Iris pigment epithelial cell (primary cell): ENCODE measurements at regions not wholly inside any gene's neighbourhood (a gene's known extent, or its start where the extent isn't known, plus 50 kb on each side); places are given as distances from the start of the nearest gene placed in this dataset.

Experiments
- DNase-seq: peaks from one replicate; pipeline ENCODE4 v3.0.0-alpha.2; 2011; ENCODE audit warnings: low read depth

- DNase-seq: peak; percentile 30
These were observed 457.7 kb upstream of the SYT1 start for GRCh38 chr12:78406828-78407227.

DNA sequence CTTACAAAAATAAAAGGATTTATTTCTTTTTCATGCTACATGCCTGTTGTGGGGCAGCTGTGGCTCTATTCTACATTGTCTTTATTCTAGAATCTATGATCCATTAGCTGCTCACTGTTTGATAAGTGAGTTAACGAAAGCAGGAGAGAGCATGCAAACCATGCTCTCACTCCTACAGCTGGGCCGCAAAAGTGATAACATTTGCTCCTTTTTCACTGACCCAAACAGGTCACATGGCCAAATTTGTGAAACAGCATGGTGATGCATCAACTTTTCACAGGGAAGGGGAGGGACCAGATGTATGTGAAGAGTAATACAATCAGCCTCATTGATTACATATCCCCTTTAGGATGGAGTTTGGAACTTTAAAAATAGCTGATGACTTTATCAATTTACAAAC, 456.9 kb upstream of the SYT1 start:
- DNase-seq: no peak

DNA sequence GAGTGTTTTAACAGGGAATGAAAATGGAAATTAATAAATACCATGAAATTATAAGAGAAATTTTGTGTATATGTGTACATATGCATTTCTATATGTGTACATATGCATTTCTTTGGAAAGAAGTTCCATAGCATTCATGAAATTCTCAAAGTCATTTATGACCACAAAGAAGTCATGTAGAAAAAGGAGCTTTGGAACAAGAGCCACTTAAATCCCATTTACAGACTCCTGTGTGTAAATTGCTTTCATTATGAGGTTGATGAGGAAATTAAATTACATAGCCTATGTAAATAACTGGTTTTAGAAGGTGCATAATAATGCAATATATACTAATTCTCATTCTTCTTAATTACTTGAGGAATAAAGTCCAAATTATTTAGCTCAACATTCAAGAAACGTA, 450.5 kb upstream of the SYT1 start:
- no peak for DNase-seq

- no peak for DNase-seq
These were observed 445.7 kb upstream of the SYT1 start for GRCh38 chr12:78418919-78419318.

DNA sequence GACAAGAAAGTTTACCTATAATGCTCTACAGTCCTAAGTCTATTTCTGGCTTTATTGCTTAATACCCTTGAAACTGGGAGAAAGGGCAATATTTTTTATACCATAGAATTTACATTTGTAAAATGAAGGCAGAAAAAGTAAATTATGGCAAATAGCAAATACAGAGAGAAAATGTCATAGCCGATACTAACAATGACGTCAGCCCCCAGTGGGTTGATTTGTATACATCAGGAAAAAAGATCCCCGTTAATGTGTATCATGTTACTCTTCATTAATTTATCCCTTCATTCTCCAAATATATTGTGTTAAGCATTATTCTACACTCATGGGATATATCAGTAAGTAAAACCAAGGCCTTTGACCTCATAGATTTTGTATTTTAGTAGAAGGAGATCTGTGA, 445.1 kb upstream of the SYT1 start:
- no peak for DNase-seq

DNA sequence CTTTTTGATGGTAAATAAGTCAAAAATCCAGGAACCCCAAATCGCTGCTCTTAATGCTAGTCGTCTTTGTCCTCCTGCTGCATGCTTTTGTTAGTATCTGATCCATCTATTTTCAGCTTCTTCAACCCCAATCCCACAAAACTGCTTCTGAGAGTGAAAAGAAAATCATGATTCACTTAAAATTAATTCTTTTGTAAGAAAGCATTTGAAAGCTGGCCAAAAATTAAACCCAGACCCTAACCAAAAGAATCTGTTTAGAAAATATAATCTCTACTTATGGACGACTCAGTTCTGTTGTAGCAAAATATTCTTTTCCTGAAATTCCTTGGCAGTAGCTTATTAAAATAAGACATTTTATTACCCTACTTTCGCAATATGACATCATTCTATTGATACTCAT, 443.6 kb upstream of the SYT1 start:
- peak; percentile 9 for DNase-seq

DNA sequence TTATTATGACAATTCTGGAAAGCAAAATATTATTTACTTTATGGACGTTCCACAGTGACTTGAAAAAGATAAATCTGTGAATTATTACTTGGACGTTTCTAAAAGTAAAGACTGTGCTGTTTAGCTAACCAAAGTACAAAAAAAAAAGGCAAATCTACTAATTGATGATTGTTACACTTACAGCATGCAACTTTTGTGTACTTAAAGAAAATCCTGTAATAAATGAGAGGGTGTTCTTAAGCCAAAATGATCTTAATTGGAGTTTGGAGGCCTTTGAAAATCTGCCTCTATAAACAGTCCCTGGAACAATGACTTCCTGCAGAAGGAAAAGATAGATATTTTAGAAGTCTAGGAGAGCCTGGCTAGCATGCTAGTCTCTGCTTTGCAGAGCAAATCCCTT, 434.0 kb upstream of the SYT1 start:
- no peak for DNase-seq

DNA sequence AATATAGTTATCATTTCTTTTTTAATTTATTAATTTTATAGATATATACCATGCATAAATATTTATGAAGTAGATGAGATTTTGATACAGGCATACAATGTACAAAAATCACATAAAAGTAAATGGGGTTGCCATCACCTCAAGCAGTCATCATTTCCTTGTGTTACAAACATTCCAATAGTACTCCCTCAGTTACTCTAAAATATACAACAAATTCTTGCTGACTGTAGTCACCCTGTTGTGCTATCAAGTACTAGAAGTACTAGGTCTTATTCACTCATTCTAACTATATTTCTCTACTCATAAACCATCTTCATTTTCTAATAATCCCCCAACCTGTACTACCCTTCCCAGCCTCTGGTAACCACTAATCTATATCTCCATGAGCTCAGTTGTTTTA, 432.6 kb upstream of the SYT1 start:
- peak; percentile 70 for DNase-seq

DNA sequence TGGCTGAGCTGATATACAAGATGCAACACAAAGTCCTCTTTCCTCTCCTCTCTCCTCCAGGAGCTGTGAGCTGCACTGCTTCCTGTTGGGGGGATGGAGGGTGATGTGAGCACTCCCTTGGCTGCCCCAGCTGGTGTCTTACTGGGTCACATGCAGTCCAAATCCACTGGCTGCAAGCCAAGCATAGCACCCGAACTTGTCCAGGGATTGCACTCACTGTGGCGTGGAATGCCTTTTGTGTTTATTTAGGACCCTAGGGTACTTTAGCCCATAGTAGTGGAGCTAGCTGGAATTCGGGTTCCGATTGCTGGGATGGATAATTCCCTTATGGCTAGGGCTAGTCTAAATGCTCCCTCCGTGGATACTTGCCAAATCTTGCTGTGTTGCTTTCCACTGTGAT, 424.9 kb upstream of the SYT1 start:
- no peak for DNase-seq

DNA sequence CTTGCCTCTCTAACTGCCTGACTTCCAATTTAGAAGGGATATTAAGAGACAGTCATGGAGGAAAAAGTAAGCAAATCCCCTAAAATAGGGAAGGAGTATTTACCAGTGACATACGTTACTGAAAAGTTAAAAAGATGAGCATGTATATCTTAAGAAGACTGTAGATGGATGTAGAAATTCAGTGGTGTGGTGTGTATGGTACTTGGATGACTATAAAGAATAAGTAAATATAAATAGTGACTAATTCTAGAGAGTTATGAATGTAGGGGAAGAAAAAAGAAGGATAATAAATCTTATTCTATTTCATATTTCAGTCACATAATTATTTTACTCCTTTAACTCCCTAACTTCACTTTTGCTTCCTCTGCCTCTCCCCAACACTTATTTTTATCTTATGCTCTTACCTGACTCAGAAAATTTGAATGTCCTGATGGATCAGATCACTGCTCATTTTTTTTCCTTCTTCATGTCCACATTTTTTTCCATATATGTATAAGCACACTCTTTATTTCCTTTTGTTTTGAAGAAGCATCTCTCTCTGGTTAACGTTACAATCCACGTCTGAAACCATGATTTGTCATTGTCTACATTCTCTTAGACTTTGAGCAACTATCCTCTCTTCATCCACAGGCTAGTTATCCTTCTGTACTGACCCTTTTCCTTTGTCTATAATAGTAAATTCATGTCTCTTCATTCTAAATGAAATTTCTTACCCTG, 422.7 kb upstream of the SYT1 start:
- DNase-seq: peak; percentile 51

DNA sequence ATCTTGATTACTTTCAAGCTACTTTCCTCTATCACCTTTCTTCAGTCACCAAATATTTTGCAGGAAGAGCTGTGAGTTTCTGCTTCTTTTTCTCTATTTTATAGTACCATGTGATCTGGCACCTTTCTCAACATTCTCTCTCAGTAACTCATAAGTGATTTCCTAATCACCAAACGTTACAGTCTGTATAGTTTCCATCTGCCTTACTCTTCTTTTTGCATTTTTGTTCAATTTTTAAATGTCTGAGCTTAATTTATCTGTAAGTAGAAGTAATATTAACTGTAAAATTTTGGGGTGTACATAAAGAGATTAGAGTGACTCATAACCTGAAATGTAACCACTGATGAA, 422.1 kb upstream of the SYT1 start:
- peak; percentile 73 for DNase-seq

DNA sequence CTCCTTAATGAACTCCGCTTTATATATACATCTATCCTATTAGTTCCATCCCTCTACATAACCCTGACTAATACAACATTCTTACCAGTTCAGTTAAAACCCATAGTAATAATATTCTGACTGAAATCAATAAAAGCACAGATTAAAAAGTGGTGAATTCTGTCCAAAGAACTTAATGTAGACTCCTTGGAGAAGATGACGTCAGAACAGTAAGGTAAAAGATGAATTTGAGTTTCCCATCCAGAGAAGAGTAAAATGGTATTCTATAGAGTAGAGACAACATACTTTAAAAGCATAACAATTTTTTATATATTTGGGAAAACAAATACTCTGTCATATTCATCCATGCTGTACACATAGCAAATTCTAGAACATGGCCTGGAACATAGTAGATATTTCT, 418.0 kb upstream of the SYT1 start:
- no peak for DNase-seq

DNA sequence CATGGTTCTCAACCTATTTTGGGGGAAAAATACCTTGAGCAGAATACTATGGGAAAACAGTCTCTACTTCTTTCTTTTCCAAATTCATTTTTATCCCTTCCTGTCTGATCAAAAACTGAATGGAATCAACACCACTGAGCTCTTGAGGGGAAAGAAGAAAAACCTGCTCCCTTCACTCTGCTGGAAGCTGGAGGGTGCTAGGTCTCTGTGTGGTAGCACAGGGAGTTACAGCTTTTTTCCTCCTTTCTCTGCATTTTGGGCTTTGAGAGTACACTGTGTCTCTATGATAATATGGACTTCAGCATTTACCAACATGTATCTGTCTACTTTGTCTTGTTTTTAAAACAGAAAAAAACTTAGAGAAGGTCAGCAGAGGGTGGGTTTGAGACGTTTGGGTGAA, 417.2 kb upstream of the SYT1 start:
- no peak for DNase-seq

GRCh38 chr12:78448692-78449091, 415.9 kb upstream of the SYT1 start:
- no peak for DNase-seq

DNA sequence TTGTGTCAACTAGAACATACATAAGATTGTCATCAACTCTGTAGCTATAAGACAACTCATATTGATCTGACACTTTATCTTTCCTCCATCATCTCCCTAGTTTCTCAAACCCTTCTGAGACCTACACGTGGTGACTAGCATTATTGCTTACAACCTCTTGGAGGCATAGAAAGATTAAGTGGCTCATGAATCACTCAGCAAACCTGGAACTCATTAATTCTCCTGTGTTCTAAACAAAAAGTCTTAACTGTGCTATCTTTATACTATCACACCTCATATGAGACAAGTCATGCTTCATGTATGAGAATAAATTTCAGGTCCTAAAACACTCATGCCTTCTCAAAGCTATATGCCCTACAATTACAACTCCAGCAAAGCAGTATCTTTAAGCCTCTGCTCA, 408.6 kb upstream of the SYT1 start:
- no peak for DNase-seq

GRCh38 chr12:78457938-78458337, 406.6 kb upstream of the SYT1 start:
- peak; percentile 85 for DNase-seq

- peak; percentile 60 for DNase-seq
These were observed 394.0 kb upstream of the SYT1 start for GRCh38 chr12:78470354-78471195.

DNA sequence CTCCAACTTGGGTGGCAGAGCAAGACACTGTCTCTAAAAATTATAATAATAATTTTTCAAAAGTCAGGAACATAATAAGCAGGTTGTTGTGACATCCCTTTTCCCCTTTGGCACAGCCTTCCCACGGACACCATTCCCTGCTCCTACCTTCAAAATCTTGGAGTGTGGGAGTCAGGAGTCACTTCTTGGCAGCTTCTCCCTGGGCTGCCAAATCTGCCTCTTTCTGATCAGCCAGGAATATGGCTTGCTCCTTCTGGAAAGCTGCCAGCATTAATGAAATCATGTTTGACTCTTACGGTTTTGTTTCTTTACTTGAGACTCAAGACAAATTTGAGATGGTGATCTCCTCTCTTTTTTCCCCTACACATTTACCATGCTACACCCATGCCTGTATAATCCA, 391.4 kb upstream of the SYT1 start:
- peak; percentile 60 for DNase-seq

- DNase-seq: no peak
These were observed 391.0 kb upstream of the SYT1 start for GRCh38 chr12:78473561-78473960.

- no peak for DNase-seq
These were observed 380.7 kb upstream of the SYT1 start for GRCh38 chr12:78483767-78484315.

DNA sequence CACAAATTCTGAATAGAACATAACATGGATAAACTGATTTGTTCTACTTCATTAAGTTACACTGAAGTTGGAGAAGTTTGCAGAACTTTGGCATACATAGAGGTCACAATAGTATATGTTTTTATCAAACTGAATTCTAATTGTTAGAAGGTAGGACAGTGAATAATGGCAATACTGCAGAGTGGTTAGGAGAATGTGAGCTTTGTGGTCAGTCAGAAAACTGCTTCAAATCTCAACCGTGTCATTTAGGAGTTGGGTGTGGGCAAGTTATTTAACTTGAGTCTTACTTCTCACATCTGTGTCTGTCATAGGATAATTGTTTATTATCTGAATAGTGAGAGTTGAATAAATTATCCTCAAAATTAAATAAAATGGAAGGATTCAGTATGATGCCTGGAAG, 374.6 kb upstream of the SYT1 start:
- no peak for DNase-seq

DNA sequence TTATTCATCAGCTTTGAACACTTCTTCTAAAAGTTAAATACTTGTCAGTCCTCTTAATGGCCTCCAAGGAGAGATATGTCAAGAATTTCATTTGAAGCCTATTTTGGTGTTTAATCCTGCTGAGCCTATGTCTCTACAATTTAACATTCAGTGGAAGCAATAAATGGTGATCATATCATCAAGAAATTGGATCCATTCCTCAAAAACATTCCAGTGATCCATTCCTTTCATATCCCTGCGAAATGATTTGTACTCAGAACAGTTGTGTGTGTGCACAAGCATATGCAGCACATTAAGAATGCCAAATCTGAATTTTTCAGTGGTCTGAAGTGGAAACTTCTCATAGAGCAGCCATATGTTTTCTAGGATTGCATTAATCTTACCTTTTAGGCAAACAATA, 373.7 kb upstream of the SYT1 start:
- DNase-seq: peak; percentile 2

DNA sequence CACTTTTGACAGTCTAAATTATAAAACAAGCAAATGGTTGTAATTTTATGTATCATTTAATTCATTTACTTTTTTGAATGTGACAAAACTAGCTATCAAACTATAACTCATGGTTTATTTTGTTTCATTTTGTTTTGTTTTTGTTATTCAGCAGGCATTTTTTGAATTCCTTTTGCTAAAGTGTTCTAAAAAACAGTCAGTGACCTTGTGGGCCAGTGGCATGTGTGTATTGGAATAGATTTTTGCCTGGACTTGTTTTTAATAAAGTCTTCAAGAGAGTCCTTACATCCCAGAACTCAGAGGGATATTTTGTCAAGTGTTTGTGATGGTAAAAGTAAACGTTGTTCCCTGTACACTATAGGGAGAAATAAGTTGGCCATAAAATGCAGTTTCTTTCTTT, 369.7 kb upstream of the SYT1 start:
- peak; percentile 59 for DNase-seq

DNA sequence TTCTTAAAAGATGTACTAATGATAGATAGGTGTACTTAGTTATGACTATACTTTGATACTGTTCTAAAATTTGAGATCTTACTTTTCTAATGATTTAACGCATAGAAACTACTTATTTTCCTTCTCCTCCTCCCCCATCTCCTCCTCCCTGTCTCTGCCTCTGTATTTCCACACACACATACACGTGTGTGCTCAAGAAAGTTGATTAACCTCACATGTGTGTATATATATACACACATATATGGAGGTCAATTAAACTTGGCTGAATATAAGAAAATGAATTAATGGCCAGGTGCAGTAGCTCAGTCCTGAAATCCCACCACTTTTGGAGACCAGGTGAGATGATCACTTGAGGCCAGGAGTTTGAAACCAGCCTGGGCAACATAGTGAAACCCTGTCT, 362.7 kb upstream of the SYT1 start:
- DNase-seq: no peak
